ENCODE measurements at regions not wholly inside any gene's neighbourhood (a gene's known extent, or its start where the extent isn't known, plus 50 kb on each side); places are given as distances from the start of the nearest gene placed in this dataset.

DNA sequence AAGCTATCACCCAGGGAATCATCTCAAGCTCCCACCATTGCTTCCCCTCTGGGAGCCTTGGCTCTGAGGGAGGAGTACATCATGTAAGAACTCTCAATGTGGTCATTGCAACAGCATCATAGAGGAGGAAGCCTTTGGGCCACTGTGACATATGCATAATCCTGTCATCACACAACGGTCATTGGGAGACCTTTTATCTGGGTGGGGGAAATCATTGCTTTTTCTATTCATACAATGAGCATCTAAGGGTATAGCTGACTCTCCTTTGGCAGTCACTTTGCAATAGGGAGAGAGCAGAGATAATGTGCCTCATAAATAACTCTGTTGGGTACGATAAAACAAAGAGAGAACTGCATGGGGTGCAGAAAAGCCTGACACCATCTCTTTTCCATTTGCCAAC is 155.2 kb upstream of the KCNIP4 start:
- TF ChIP-seq, protein P1, sequence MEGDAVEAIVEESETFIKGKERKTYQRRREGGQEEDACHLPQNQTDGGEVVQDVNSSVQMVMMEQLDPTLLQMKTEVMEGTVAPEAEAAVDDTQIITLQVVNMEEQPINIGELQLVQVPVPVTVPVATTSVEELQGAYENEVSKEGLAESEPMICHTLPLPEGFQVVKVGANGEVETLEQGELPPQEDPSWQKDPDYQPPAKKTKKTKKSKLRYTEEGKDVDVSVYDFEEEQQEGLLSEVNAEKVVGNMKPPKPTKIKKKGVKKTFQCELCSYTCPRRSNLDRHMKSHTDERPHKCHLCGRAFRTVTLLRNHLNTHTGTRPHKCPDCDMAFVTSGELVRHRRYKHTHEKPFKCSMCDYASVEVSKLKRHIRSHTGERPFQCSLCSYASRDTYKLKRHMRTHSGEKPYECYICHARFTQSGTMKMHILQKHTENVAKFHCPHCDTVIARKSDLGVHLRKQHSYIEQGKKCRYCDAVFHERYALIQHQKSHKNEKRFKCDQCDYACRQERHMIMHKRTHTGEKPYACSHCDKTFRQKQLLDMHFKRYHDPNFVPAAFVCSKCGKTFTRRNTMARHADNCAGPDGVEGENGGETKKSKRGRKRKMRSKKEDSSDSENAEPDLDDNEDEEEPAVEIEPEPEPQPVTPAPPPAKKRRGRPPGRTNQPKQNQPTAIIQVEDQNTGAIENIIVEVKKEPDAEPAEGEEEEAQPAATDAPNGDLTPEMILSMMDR (IDR thresholded peaks at IDR 0.05; ENCODE audit: borderline replicate concordance, extremely low read depth, low read length, poor library complexity, severe bottlenecking), result no peak
- TF ChIP-seq EZH2 (IDR thresholded peaks at IDR 0.05; ENCODE audit: borderline replicate concordance, low read depth, low read length, severe bottlenecking), result no peak
- Histone ChIP-seq H2AFZ (ENCODE audit: low read depth, low read length) (no peak overlapping the region), H3K4me1 (ENCODE audit: insufficient read depth, low read length) (no peaks in the 10 kb centered on the region), H3K9me3 (ENCODE audit: insufficient read depth, low read length, severe bottlenecking) (no peaks in the 10 kb centered on the region), H3K4me3 (ENCODE audit: low read depth in 1 of 2, low read length in 2 of 2) (no peak overlapping the region), H3K4me2 (ENCODE audit: insufficient read depth, low read length) (no peak overlapping the region), H3K36me3 (ENCODE audit: insufficient read depth, low read length) (no peaks in the 10 kb centered on the region), H3K27ac (ENCODE audit: low read length) (no peak overlapping the region), H4K20me1 (ENCODE audit: insufficient read depth, low read length) (no peaks in the 10 kb centered on the region), H3K79me2 (ENCODE audit: insufficient read depth, low read length) (no peaks in the 10 kb centered on the region), H3K27me3 (ENCODE audit: insufficient read depth, low read length, poor library complexity) (no peaks in the 10 kb centered on the region), H3K9ac (ENCODE audit: low read depth, low read length) (no peak overlapping the region)
- ATAC-seq (ENCODE audit: insufficient read depth, low read depth), result no peak
- DNase-seq, result no peak

DNA sequence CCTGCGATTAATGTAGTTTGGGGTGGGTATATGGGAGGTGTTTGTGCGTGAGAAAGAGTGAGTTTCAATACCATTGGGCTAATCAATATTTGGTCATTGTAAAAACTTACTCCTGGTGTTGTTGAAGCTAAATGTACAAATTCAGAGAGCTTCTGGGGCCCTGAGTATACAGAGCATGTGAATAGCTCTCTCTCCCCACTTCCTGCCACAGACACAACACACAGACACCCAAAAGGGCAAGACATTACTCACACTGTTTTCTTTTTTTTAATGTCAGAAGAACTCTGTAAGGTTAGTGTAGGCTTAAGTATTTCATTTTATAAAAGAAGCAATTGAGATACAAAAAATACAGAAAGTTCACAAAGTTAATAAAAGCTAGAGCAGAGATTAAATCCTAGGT is 151.3 kb upstream of the KCNIP4 start:
- Histone ChIP-seq H3K4me1 (ENCODE audit: insufficient read depth, low read length) (no peaks in the 10 kb centered on the region), H3K79me2 (ENCODE audit: insufficient read depth, low read length) (no peaks in the 10 kb centered on the region), H3K9me3 (ENCODE audit: insufficient read depth, low read length, severe bottlenecking) (no peaks in the 10 kb centered on the region), H2AFZ (ENCODE audit: low read depth, low read length) (no peak overlapping the region), H4K20me1 (ENCODE audit: insufficient read depth, low read length) (no peaks in the 10 kb centered on the region), H3K9ac (ENCODE audit: low read depth, low read length) (no peak overlapping the region), H3K36me3 (ENCODE audit: insufficient read depth, low read length) (no peaks in the 10 kb centered on the region), H3K27ac (ENCODE audit: low read length) (no peak overlapping the region), H3K27me3 (ENCODE audit: insufficient read depth, low read length, poor library complexity) (no peaks in the 10 kb centered on the region), H3K4me3 (ENCODE audit: low read depth in 1 of 2, low read length in 2 of 2) (no peak overlapping the region), H3K4me2 (ENCODE audit: insufficient read depth, low read length) (no peak overlapping the region)
- DNase-seq (no peak), ATAC-seq (ENCODE audit: insufficient read depth, low read depth) (no peak)
- TF ChIP-seq, protein P1 (IDR thresholded peaks at IDR 0.05; ENCODE audit: borderline replicate concordance, extremely low read depth, low read length, poor library complexity, severe bottlenecking), result no peak
- no peak for TF ChIP-seq EZH2 (IDR thresholded peaks at IDR 0.05; ENCODE audit: borderline replicate concordance, low read depth, low read length, severe bottlenecking)

DNA sequence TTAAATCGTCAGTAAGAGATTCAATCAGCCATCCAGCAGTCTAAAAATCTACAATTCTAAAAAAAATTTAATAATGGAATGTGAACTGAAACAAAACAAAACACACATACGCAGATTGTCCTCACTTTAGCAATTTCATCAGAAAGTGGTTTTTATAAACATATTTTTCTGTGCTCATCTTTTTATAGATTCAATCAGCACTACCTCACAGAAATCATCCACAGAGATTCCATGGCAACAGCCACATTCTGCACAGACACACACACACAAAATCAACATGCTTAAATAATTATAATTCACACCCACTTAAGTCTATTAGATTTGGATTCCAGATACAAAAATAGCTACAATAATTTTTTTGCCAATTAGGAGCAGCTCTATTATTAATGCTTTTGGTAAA is 149.0 kb upstream of the KCNIP4 start:
- TF ChIP-seq, protein P1 (IDR thresholded peaks at IDR 0.05; ENCODE audit: borderline replicate concordance, extremely low read depth, low read length, poor library complexity, severe bottlenecking), result no peak
- no peak for TF ChIP-seq EZH2 (IDR thresholded peaks at IDR 0.05; ENCODE audit: borderline replicate concordance, low read depth, low read length, severe bottlenecking)
- DNase-seq, result no peak
- ATAC-seq (ENCODE audit: insufficient read depth, low read depth), result no peak

DNA sequence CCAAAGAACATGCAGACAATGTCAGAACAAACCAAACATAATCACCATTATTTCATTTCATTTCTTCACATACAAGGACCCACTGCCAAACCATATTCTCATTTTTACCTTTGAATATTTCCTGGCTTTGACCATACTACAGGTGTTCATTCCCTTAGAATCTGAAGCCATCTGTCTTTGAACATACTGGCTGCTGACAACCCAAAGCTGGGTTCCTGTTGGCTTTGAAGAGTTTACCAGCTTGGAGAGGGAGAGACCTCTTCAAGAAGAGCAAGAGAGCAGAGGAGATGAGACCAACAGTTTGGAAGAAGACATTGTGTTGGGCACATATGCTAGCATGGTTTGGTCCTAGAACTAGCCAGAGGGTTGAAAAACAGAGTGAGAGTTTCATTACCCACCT is 145.6 kb upstream of the KCNIP4 start:
- Histone ChIP-seq H3K79me2 (ENCODE audit: insufficient read depth, low read length) (no peaks in the 10 kb centered on the region), H3K4me2 (ENCODE audit: insufficient read depth, low read length) (no peak overlapping the region), H3K27ac (ENCODE audit: low read length) (no peak overlapping the region), H3K27me3 (ENCODE audit: insufficient read depth, low read length, poor library complexity) (no peaks in the 10 kb centered on the region), H2AFZ (ENCODE audit: low read depth, low read length) (no peak overlapping the region), H3K4me3 (ENCODE audit: low read depth in 1 of 2, low read length in 2 of 2) (no peak overlapping the region), H3K9me3 (ENCODE audit: insufficient read depth, low read length, severe bottlenecking) (no peaks in the 10 kb centered on the region), H3K36me3 (ENCODE audit: insufficient read depth, low read length) (no peaks in the 10 kb centered on the region), H3K4me1 (ENCODE audit: insufficient read depth, low read length) (no peaks in the 10 kb centered on the region), H3K9ac (ENCODE audit: low read depth, low read length) (no peak overlapping the region), H4K20me1 (ENCODE audit: insufficient read depth, low read length) (no peaks in the 10 kb centered on the region)
- TF ChIP-seq, protein P1 (IDR thresholded peaks at IDR 0.05; ENCODE audit: borderline replicate concordance, extremely low read depth, low read length, poor library complexity, severe bottlenecking), result no peak
- TF ChIP-seq EZH2 (IDR thresholded peaks at IDR 0.05; ENCODE audit: borderline replicate concordance, low read depth, low read length, severe bottlenecking), result no peak
- no peak for ATAC-seq (ENCODE audit: insufficient read depth, low read depth)
- no peak for DNase-seq

More for the DNA sequence above, 149.0 kb upstream of the KCNIP4 start:
- no peak overlapping the region for H3K9ac ChIP-seq (ENCODE audit: low read depth, low read length)
- no peaks in the 10 kb centered on the region for H3K27me3 ChIP-seq (ENCODE audit: insufficient read depth, low read length, poor library complexity)
- no peaks in the 10 kb centered on the region for H3K36me3 ChIP-seq (ENCODE audit: insufficient read depth, low read length)
- H3K4me1 ChIP-seq (ENCODE audit: insufficient read depth, low read length), result no peaks in the 10 kb centered on the region
- H3K4me3 ChIP-seq (ENCODE audit: low read depth in 1 of 2, low read length in 2 of 2), result no peak overlapping the region
- H2AFZ ChIP-seq (ENCODE audit: low read depth, low read length), result no peak overlapping the region
- no peaks in the 10 kb centered on the region for H4K20me1 ChIP-seq (ENCODE audit: insufficient read depth, low read length)
- H3K4me2 ChIP-seq (ENCODE audit: insufficient read depth, low read length), result no peak overlapping the region
- no peaks in the 10 kb centered on the region for H3K79me2 ChIP-seq (ENCODE audit: insufficient read depth, low read length)
- H3K27ac ChIP-seq (ENCODE audit: low read length), result no peak overlapping the region
- no peaks in the 10 kb centered on the region for H3K9me3 ChIP-seq (ENCODE audit: insufficient read depth, low read length, severe bottlenecking)
